Neural cell (in vitro differentiated cells): ENCODE measurements at regions not wholly inside any gene's neighbourhood (a gene's known extent, or its start where the extent isn't known, plus 50 kb on each side); places are given as distances from the start of the nearest gene placed in this dataset.

Experiments used
- CTCF ChIP-seq: fragments of 450-650 bp; IDR thresholded peaks from 2 replicates; pipeline ENCODE4 v1.5.1; 2014; ENCODE audit warnings: antibody characterized with exemption, mild to moderate bottlenecking, moderate library complexity; ENCODE audit not compliant: poor library complexity, severe bottlenecking
- SMC3 ChIP-seq: fragments of 450-650 bp; conservative IDR thresholded peaks from 2 replicates; pipeline ENCODE4 v1.6.1; 2014; ENCODE audit warnings: antibody characterized with exemption, mild to moderate bottlenecking, moderate library complexity; ENCODE audit not compliant: poor library complexity

GRCh38 chrX:74049126-74049525 lies 196.6 kb upstream of the XIST start:
- TF ChIP-seq CTCF (no peak), SMC3 (no peak)
